NCI-H2081 treated with DMSO at 0.1 percent for 48 hours (cell line): ENCODE measurements at regions not wholly inside any gene's neighbourhood (a gene's known extent, or its start where the extent isn't known, plus 50 kb on each side); places are given as distances from the start of the nearest gene placed in this dataset.

Experiments
- DNase-seq: peaks from one replicate; lab custom pipeline; 2025; lab: John Stamatoyannopoulos, UW

GRCh38 chr10:60728056-60728455 lies 50.2 kb upstream of the CDK1 start:
- DNase-seq = no peak

- no peak for DNase-seq
Observed at GRCh38 chr10:60726257-60726656, 52.0 kb upstream of the CDK1 start.

- no peak for DNase-seq
Observed at GRCh38 chr10:60722623-60723022, 55.7 kb upstream of the CDK1 start.

- no peak for DNase-seq
Observed at GRCh38 chr10:60719721-60720120, 58.6 kb upstream of the CDK1 start.

- DNase-seq = no peak
Observed at GRCh38 chr10:60718886-60719285, 59.4 kb upstream of the CDK1 start.

DNA sequence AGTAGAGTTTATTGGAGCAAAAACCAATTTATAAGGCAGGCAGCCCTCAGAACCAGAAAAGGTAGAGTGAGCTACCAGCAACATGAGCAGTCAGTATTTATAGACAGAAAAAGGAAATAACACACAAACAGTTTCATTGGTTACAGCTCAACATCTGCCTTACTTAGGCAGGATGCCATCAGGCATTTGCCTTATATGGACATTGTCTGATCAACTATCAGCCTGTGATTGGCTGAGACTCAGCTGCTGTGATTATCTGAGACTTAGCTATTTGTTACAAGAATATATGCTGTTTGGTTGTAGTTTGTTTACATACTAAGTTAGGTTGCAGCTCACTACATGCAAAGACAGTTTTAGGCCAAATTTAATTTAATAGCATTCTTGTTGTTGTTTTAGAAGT lies 60.4 kb upstream of the CDK1 start:
- no peak for DNase-seq

- DNase-seq = no peak
Observed at GRCh38 chr10:60714233-60714632, 64.0 kb upstream of the CDK1 start.

DNA sequence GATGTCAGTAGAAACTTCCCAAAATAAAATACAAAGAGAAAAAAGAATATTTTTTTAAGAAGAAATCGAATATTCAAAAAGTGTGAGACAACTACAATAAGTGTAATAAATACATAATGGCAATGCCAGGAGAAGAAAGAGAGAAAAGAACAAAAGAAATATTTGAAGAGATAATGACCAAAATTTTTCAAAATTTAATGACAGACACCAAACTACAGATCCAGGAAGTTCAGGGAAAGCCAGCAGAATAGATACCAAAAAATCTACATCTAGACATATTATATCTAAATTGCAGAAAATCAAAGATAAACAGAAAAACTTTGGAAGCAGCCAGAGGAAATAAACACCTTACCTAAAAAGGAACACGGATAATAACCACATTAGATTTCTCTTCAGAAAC lies 66.8 kb upstream of the CDK1 start:
- DNase-seq = no peak

- DNase-seq = no peak
Observed at GRCh38 chr10:60710041-60710440, 68.2 kb upstream of the CDK1 start.

DNA sequence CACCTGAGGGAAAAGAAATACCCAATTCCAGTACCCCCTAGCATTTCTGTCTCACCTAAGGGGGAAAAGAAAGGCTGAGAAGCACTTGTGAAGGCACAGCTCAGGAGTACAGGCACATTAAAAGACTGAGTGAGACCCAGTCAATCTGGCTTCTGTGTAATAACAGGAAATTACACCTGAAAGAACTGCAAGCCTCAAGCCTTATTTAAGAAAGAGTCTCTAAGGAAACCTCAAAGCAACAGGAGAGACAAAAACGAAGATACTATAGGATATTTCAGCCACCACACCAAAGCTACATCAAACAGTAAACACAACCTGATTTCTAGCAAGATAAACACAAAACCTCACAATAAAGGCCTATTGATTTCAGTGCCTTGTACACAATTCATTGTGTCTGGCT lies 69.6 kb upstream of the CDK1 start:
- DNase-seq = no peak

DNA sequence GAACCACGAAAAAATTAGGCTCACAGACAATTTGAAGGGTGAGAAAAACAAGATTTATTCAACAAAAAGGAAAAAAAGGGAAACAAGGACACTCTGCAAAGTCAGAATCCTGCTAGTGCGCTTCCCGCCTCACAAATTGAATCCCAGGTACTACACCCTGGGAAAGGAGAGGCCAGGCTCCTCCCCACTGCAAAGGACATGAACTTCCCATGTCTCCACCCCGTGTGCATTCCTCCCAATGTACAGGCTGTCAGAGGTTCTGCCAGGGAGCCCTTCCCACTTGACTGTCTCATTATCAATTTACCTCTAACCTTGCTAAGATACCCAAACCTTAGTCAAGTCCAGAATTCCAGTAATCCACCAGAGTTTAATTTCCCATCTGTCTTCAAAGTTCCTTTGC lies 70.4 kb upstream of the CDK1 start:
- DNase-seq = no peak

DNA sequence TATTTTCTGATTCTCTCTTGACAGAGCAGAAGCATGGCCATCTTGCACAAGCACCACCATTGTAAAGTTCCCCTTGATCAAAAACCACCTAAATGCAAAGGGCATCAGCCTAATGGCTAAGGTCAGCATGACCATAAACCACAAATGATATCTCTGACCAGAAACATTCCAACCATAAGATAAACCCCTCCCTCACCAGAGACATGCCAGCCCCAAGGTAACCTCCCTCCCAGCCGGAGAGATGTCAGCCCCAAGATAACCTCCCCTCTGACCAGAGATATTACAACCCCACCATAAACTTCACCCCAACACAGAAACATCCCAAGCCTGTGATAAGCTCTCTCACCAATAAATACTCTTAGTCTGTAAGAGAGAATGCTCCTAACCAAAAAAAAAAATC lies 72.1 kb upstream of the CDK1 start:
- no peak for DNase-seq

- no peak for DNase-seq
Observed at GRCh38 chr10:60705376-60705775, 72.9 kb upstream of the CDK1 start.

DNA sequence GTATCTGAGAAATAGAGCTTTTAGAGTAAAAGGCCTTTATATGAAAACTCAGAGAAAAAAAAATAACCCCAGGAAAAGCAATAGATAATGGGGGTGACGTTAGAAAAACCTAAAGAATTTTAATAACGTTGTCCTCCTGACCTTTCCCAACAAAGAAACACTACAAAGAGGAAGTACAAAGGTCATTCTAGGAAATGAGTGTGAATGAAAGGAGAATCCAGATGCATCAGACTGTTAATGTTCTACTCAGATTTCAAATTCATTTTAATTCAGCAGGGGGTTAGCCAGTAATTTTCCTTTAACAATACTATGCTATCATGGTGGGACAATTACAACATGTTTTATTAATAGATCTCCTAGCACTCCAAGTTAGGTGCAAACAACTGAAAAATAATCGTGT lies 73.8 kb upstream of the CDK1 start:
- no peak for DNase-seq

DNA sequence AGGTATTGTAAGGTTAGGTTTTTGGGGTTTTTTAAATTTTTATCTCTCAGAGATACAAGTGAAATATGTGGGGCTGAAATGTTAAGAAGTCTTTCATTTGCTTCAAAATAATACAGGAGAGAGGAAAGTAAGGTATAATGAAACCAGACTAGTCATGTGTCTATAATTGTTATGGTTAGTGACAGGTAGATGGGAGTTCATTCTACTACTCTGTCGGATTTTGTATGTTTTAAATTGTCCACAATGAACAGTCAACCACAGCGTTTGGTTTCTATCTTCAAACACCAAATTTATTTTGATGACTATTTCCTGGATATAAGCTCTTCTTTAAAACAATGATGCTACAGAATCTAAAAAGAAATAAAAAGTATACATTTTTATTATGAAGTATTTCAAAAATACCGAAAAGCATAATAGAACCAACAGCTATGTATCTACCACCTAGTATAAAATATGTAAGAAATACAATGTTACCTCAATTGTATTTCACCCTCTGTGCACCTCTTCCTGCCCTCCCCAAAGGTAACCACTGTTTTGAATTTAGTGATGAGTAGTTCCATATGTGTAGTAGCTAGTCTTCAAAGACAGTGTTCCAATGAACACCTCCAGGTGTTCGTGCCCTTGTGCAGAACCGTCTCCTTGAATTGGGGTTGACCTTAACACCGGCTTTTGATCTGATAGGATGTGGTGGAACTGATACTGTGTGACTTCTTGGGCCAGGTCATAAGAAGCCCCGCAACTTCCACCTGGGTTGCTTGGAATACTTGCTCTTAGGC lies 74.8 kb upstream of the CDK1 start:
- DNase-seq = no peak

- no peak for DNase-seq
Observed at GRCh38 chr10:60687679-60688078, 90.6 kb upstream of the CDK1 start.

DNA sequence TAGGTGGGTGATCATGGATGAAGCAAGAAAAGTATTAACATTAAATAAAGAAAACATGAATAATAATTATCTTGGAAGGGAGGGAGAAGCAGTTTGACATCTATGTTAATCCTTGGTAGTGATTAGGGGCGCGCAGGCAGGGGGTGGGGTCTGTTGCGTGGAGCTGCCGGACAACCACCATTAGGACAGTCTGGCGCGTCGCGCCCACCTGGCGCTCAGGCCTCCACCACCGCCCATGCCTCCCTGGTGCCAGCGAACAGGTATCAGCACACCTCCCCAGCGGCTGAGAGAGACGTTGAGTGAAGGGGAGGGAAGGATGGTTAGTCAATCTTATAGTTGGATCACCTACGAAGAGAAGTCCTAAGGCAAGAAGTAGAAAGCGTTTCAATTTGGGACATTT lies 94.2 kb upstream of the CDK1 start:
- DNase-seq = no peak

- DNase-seq = no peak
Observed at GRCh38 chr10:60681103-60681502, 97.2 kb upstream of the CDK1 start.

- DNase-seq = no peak
Observed at GRCh38 chr10:60679388-60679990, 98.8 kb upstream of the CDK1 start.

- no peak for DNase-seq
Observed at GRCh38 chr10:60678978-60679377, 99.3 kb upstream of the CDK1 start.

GRCh38 chr10:60677531-60678129 lies 100.6 kb upstream of the CDK1 start:
- DNase-seq = no peak

- no peak for DNase-seq
Observed at GRCh38 chr10:60675236-60675635, 103.0 kb upstream of the CDK1 start.

DNA sequence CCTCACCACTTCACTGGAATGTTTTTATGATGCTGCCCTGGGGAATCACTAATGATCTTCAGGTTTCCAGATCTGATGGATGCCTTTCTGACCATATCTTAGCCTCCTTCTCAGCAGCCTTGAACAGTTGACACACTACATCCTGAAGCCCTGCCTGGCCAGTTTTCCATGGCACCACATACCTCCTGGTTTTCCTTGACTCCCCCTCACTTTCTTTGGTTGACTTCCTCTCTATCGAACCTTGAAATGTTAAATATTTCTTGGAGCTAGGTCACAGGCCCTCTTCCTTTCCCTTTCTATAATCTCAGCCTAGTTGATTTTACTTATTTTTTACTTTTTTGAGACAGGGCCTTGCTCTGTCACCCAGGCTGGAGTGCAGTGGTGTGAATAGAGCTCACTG lies 108.8 kb upstream of the CDK1 start:
- DNase-seq = no peak

GRCh38 chr10:60666221-60666620 lies 112.1 kb upstream of the CDK1 start:
- DNase-seq = no peak
